Left lung (tissue), 4 donors: ENCODE measurements at regions not wholly inside any gene's neighbourhood (a gene's known extent, or its start where the extent isn't known, plus 50 kb on each side); places are given as distances from the start of the nearest gene placed in this dataset.

Experiments
- ATAC-seq: fragments of 200-7000 bp; cut with Tn5 transposase; one replicate; pipeline ENCODE4 v1.9.1; 2020; ENCODE audit warnings: moderate library complexity
- DNase-seq, 4 donors: peaks; one replicate each; pipeline ENCODE4 v3.0.0-alpha.2; 2013 to 2020
- H3K27ac ChIP-seq, 2 donors: fragments of 200-600 bp; sonication (generic) in 1 of 2; one replicate each; pipeline versions ENCODE4 v1.5.0 to v1.8.0; 2020 to 2021
- H3K27me3 ChIP-seq, 2 donors: fragments of 200-600 bp; sonication (generic) in 1 of 2; one replicate each; pipeline versions ENCODE4 v1.5.0 to v1.8.0; 2020 to 2021
- H3K36me3 ChIP-seq, 2 donors: fragments of 200-600 bp; sonication (generic) in 1 of 2; one replicate each; pipeline versions ENCODE4 v1.5.0 to v1.8.0; 2020 to 2021
- H3K4me1 ChIP-seq, 2 donors: fragments of 200-600 bp; one replicate each; pipeline ENCODE4 v1.8.0; 2021
- H3K4me3 ChIP-seq, 2 donors: fragments of 200-600 bp; sonication (generic) in 1 of 2; one replicate each; pipeline versions ENCODE4 v1.5.0 to v1.8.0; 2020 to 2021; ENCODE audit warnings: mild to moderate bottlenecking in 1 of 2
- H3K9me3 ChIP-seq, 2 donors: fragments of 200-600 bp; sonication (generic) in 1 of 2; one replicate each; pipeline versions ENCODE4 v1.5.0 to v1.8.0; 2020 to 2021
- CTCF ChIP-seq, 2 donors: fragments of 200-600 bp; sonication (generic) in 1 of 2; IDR thresholded peaks; one replicate each; pipeline versions ENCODE4 v1.5.0 to v1.8.0; 2021; ENCODE audit warnings: antibody characterized with exemption in 2 of 2
- intact Hi-C, 2 donors: fragments of 100-400 bp; cut with DNase I; formaldehyde crosslinking; loops; one replicate each; pipeline versions ENCODE4 v1.11.2 to v1.14.2; 2022
- donor health status: DM: no; HTN: yes; CAD: no.
- donor health status: DM: no; HTN: no; CAD: no.

DNA sequence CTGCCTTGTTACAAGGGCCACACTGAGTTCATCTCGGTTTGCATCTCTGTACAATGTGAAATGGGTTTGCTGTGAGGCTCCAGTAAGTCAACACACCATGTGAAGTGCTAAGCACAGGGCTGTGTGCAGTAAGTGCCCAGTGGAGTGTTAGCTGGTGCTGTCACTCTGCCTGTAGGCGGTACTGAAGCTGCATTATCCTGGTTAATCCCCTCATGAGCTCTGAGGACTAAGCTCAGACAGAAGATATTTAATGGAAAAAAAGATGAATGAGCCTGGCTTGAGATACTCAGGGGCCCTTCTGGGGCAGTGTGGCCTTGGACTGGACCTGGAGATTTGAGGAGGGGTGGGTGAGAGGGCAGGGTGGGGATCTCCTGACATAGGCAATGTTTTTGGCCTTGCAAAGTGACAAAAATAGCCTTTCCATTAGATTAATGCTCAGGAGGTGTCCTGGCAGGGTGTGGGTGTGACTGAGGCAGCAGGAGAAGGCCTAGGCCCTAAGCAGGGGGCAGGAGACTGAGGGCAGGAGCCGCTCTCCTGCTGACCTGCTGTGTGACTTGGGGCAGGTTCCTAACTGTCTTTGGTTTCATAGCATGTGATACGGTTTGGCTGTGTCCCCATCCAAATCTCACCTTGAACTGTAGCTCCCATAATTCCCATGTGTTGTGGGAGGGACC lies 570.5 kb downstream of the PTPRU start:
- intact Hi-C loops, result no loop called here
- Histone ChIP-seq H3K4me3 (no peak overlapping the region), H3K27ac (no peak overlapping the region), H3K27me3 (peaks cover 0 to 39% of the 10 kb centered on the region in 2 donors), H3K36me3 (no peaks in the 10 kb centered on the region), H3K4me1 (no peaks in the 10 kb centered on the region), H3K9me3 (no peaks in the 10 kb centered on the region)
- TF ChIP-seq CTCF (IDR thresholded peaks at IDR 0.05), result no peak
- no peak for ATAC-seq
- DNase-seq, result no peak

DNA sequence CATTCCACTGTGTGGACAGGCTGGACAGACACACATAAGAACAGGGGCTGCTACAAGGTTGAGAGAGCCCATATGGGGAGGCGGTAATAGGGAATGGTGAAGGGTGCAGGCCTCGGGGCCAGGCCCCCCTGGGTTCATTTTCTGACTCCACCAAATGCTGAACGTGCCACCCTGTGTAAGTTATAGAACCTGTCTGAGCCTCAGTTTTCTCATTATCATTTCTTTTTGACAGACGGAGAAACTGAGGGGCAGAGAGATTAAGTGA lies 569.5 kb downstream of the PTPRU start:
- no peaks in the 10 kb centered on the region for H3K9me3 ChIP-seq
- no peak overlapping the region for H3K4me3 ChIP-seq
- peaks cover 0 to 48% of the 10 kb centered on the region in 2 donors for H3K27me3 ChIP-seq
- no peaks in the 10 kb centered on the region for H3K4me1 ChIP-seq
- intact Hi-C loops, result no loop called here
- ATAC-seq (no peak), DNase-seq (no peak)
- TF ChIP-seq CTCF (IDR thresholded peaks at IDR 0.05), result no peak
- H3K36me3 ChIP-seq, result no peaks in the 10 kb centered on the region
- H3K27ac ChIP-seq, result no peak overlapping the region

- Histone ChIP-seq H3K27me3 (peaks cover 0 to 48% of the 10 kb centered on the region in 2 donors), H3K4me1 (no peaks in the 10 kb centered on the region), H3K27ac (no peak overlapping the region), H3K9me3 (no peaks in the 10 kb centered on the region), H3K4me3 (no peak overlapping the region), H3K36me3 (no peaks in the 10 kb centered on the region)
- no peak for TF ChIP-seq CTCF (IDR thresholded peaks at IDR 0.05)
- intact Hi-C loops, result no loop called here
- ATAC-seq (no peak), DNase-seq (no peak)
Observed at GRCh38 chr1:29805122-29805895, 569.0 kb downstream of the PTPRU start.

GRCh38 chr1:29804181-29804899 lies 568.0 kb downstream of the PTPRU start:
- ATAC-seq (no peak), DNase-seq (no peak)
- H3K36me3 ChIP-seq, result no peaks in the 10 kb centered on the region
- no peak overlapping the region for H3K4me3 ChIP-seq
- TF ChIP-seq CTCF (IDR thresholded peaks at IDR 0.05), result no peak
- intact Hi-C loops, result no loop called here
- H3K9me3 ChIP-seq, result no peaks in the 10 kb centered on the region
- H3K27ac ChIP-seq, result no peak overlapping the region
- H3K27me3 ChIP-seq, result peaks cover 0 to 46% of the 10 kb centered on the region in 2 donors
- H3K4me1 ChIP-seq, result no peaks in the 10 kb centered on the region

DNA sequence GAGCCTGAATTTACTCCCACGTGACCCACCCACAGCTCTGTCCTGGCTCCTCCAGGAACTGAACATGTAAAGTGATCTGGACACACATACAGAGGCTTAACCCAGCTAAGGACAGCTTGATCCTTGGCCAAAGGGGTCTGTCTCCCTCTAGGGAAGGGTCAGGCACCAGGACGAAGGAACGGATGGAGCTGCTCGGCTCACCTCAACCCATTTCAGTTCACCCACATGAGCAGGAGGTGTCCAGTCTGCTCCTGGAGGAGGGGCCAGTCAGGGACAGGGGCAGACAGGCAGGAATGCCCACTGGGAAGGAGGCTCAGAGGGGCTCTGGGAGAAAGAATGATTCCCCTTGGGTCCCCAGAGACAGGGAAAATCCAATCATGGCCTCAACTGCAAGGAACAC lies 567.2 kb downstream of the PTPRU start:
- intact Hi-C loops, result no loop called here
- H3K27ac ChIP-seq, result no peak overlapping the region
- no peak for DNase-seq
- peaks cover 0 to 43% of the 10 kb centered on the region in 2 donors for H3K27me3 ChIP-seq
- no peak overlapping the region for H3K4me3 ChIP-seq
- no peak for TF ChIP-seq CTCF (IDR thresholded peaks at IDR 0.05)
- no peaks in the 10 kb centered on the region for H3K9me3 ChIP-seq
- no peaks in the 10 kb centered on the region for H3K4me1 ChIP-seq
- no peak for ATAC-seq
- H3K36me3 ChIP-seq, result no peaks in the 10 kb centered on the region
